Mononuclear cell (primary cell): ENCODE measurements at regions not wholly inside any gene's neighbourhood (a gene's known extent, or its start where the extent isn't known, plus 50 kb on each side); places are given as distances from the start of the nearest gene placed in this dataset.
"Not testable (repeated sequence)": the region's sequence is repeated elsewhere in the genome, so short reads cannot be mapped to it uniquely, and the experiment has no call there.

Source experiments
- H3K27me3 ChIP-seq: 2 replicates; pipeline ENCODE4 v1.6.0; 2011; ENCODE audit warnings: low read length, control low read depth; ENCODE audit not compliant: insufficient read depth
- H3K4me1 ChIP-seq: 2 replicates; pipeline ENCODE4 v1.5.1; 2011; ENCODE audit warnings: mild to moderate bottlenecking, low read length, control low read depth; ENCODE audit not compliant: insufficient read depth
- H3K4me3 ChIP-seq: 2 replicates; pipeline ENCODE4 v1.5.1; 2011; ENCODE audit warnings: mild to moderate bottlenecking, low read length, moderate library complexity
- H3K9me3 ChIP-seq: 2 replicates; pipeline ENCODE4 v1.5.1; 2011; ENCODE audit warnings: low read depth, mild to moderate bottlenecking, control low read depth, low read length

GRCh38 chr22:25495285-25495684 lies 69.2 kb upstream of the GRK3 start:
- peaks cover 19% of the 10 kb centered on the region for H3K27me3 ChIP-seq
- peaks cover 11% of the 10 kb centered on the region for H3K4me1 ChIP-seq
- H3K4me3 ChIP-seq = no peak overlapping the region
- H3K9me3 ChIP-seq = no peaks in the 10 kb centered on the region

GRCh38 chr22:25496396-25497064 lies 67.9 kb upstream of the GRK3 start:
- H3K9me3 ChIP-seq = no peaks in the 10 kb centered on the region
- peaks cover 11% of the 10 kb centered on the region for H3K4me1 ChIP-seq
- no peak overlapping the region for H3K4me3 ChIP-seq
- H3K27me3 ChIP-seq = peaks cover 19% of the 10 kb centered on the region

- Histone ChIP-seq H3K4me3 (no peak overlapping the region), H3K4me1 (peaks cover 8% of the 10 kb centered on the region), H3K9me3 (no peaks in the 10 kb centered on the region), H3K27me3 (peaks cover 19% of the 10 kb centered on the region)
Measured at GRCh38 chr22:25497181-25497641, 67.3 kb upstream of the GRK3 start.

- peaks cover 3% of the 10 kb centered on the region for H3K4me1 ChIP-seq
- H3K27me3 ChIP-seq = peaks cover 19% of the 10 kb centered on the region
- no peaks in the 10 kb centered on the region for H3K9me3 ChIP-seq
- no peak overlapping the region for H3K4me3 ChIP-seq
Measured at GRCh38 chr22:25497716-25498115, 66.8 kb upstream of the GRK3 start.

- H3K9me3 ChIP-seq, H3K4me3 ChIP-seq, H3K4me1 ChIP-seq, H3K27me3 ChIP-seq: not testable (repeated sequence)
Measured at GRCh38 chr22:25500671-25501070, 63.8 kb upstream of the GRK3 start.

GRCh38 chr22:25504017-25504416 lies 60.5 kb upstream of the GRK3 start:
- not testable (repeated sequence) for H3K27me3 ChIP-seq, H3K9me3 ChIP-seq, H3K4me1 ChIP-seq, H3K4me3 ChIP-seq

- Histone ChIP-seq H3K4me3 (no peak overlapping the region), H3K9me3 (no peaks in the 10 kb centered on the region), H3K27me3 (no peaks in the 10 kb centered on the region), H3K4me1 (no peaks in the 10 kb centered on the region)
Measured at GRCh38 chr22:25508161-25508560, 56.3 kb upstream of the GRK3 start.

- Histone ChIP-seq H3K27me3 (no peaks in the 10 kb centered on the region), H3K4me3 (no peak overlapping the region), H3K4me1 (no peaks in the 10 kb centered on the region), H3K9me3 (no peaks in the 10 kb centered on the region)
Measured at GRCh38 chr22:25508761-25509321, 55.6 kb upstream of the GRK3 start.

GRCh38 chr22:25509374-25509791 lies 55.1 kb upstream of the GRK3 start:
- Histone ChIP-seq H3K9me3 (no peaks in the 10 kb centered on the region), H3K4me3 (no peak overlapping the region), H3K27me3 (no peaks in the 10 kb centered on the region), H3K4me1 (no peaks in the 10 kb centered on the region)

GRCh38 chr22:25510876-25511275 lies 53.6 kb upstream of the GRK3 start:
- Histone ChIP-seq H3K27me3 (no peaks in the 10 kb centered on the region), H3K4me3 (no peak overlapping the region), H3K4me1 (no peaks in the 10 kb centered on the region), H3K9me3 (no peaks in the 10 kb centered on the region)

- Histone ChIP-seq H3K9me3 (no peaks in the 10 kb centered on the region), H3K27me3 (no peaks in the 10 kb centered on the region), H3K4me3 (no peak overlapping the region), H3K4me1 (no peaks in the 10 kb centered on the region)
Measured at GRCh38 chr22:25511725-25512124, 52.8 kb upstream of the GRK3 start.

GRCh38 chr22:25514436-25515180 lies 49.9 kb upstream of the GRK3 start:
- Histone ChIP-seq H3K4me3 (no peak overlapping the region), H3K27me3 (no peaks in the 10 kb centered on the region), H3K4me1 (no peaks in the 10 kb centered on the region), H3K9me3 (no peaks in the 10 kb centered on the region)
